Ishikawa (cell line): ENCODE measurements at regions not wholly inside any gene's neighbourhood (a gene's known extent, or its start where the extent isn't known, plus 50 kb on each side); places are given as distances from the start of the nearest gene placed in this dataset.

Source experiments
- CEBPB ChIP-seq: IDR thresholded peaks from 2 replicates; pipeline ENCODE4 v1.6.1; 2012
- CREB1 ChIP-seq: IDR thresholded peaks from 2 replicates; pipeline ENCODE4 v1.6.1; 2012; ENCODE audit warnings: low read depth
- EGR1 ChIP-seq: IDR thresholded peaks from 2 replicates; pipeline ENCODE4 v1.6.1; 2012
- EP300 ChIP-seq: IDR thresholded peaks from 2 replicates; pipeline ENCODE4 v1.6.1; 2012; ENCODE audit warnings: borderline replicate concordance
- FOXM1 ChIP-seq: IDR thresholded peaks from 2 replicates; pipeline ENCODE4 v1.6.1; 2012; ENCODE audit warnings: low read depth, borderline replicate concordance
- NFIC ChIP-seq: IDR thresholded peaks from 2 replicates; pipeline ENCODE4 v1.6.1; 2012
- RAD21 ChIP-seq: IDR thresholded peaks from 2 replicates; pipeline ENCODE4 v1.6.1; 2012; ENCODE audit warnings: low read depth
- TAF1 ChIP-seq: IDR thresholded peaks from 2 replicates; pipeline ENCODE4 v1.6.1; 2012; ENCODE audit warnings: low read depth, mild to moderate bottlenecking
- TCF12 ChIP-seq: IDR thresholded peaks from 2 replicates; pipeline ENCODE4 v1.6.1; 2012; ENCODE audit warnings: low read depth
- TEAD4 ChIP-seq: IDR thresholded peaks from 2 replicates; pipeline ENCODE4 v1.6.1; 2012
- YY1 ChIP-seq: IDR thresholded peaks from 2 replicates; pipeline ENCODE4 v1.6.1; 2012; ENCODE audit warnings: low read depth
- ZBTB7A ChIP-seq: IDR thresholded peaks from 2 replicates; pipeline ENCODE4 v1.6.1; 2012; ENCODE audit warnings: low read depth
- TF ChIP-seq, protein P1 (sequence below): IDR thresholded peaks from 2 replicates; pipeline ENCODE4 v1.6.1; 2012; ENCODE audit warnings: low read depth, mild to moderate bottlenecking
- TF ChIP-seq, protein P2 (sequence below): IDR thresholded peaks from 2 replicates; pipeline ENCODE4 v1.6.1; 2012
- TF ChIP-seq, protein P3 (sequence below): IDR thresholded peaks from 2 replicates; pipeline ENCODE4 v1.6.1; 2012

DNA sequence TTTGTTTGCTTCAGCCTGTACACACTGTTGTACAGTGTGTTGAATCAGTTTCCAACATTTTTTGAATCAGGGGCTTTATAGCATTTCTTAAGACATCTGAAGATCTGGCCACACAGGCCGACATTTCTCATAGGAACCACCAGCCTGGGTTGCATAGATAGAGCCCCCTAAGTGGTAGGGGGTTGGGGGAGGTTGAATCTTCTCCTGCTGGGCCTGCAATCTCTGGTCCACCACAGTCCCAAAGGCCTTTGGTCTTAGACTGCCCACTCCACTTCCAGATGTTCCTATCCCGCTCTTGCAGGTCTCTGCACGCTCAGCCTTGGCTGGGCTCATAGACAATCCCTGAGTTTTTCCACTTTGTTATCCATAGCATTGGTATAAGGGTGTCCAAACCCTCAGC is 75.4 kb upstream of the HABP2 start:
- no peak for TF ChIP-seq TCF12
- no peak for TF ChIP-seq YY1
- TF ChIP-seq ZBTB7A: no peak
- TF ChIP-seq TEAD4: no peak
- TF ChIP-seq, protein P1, sequence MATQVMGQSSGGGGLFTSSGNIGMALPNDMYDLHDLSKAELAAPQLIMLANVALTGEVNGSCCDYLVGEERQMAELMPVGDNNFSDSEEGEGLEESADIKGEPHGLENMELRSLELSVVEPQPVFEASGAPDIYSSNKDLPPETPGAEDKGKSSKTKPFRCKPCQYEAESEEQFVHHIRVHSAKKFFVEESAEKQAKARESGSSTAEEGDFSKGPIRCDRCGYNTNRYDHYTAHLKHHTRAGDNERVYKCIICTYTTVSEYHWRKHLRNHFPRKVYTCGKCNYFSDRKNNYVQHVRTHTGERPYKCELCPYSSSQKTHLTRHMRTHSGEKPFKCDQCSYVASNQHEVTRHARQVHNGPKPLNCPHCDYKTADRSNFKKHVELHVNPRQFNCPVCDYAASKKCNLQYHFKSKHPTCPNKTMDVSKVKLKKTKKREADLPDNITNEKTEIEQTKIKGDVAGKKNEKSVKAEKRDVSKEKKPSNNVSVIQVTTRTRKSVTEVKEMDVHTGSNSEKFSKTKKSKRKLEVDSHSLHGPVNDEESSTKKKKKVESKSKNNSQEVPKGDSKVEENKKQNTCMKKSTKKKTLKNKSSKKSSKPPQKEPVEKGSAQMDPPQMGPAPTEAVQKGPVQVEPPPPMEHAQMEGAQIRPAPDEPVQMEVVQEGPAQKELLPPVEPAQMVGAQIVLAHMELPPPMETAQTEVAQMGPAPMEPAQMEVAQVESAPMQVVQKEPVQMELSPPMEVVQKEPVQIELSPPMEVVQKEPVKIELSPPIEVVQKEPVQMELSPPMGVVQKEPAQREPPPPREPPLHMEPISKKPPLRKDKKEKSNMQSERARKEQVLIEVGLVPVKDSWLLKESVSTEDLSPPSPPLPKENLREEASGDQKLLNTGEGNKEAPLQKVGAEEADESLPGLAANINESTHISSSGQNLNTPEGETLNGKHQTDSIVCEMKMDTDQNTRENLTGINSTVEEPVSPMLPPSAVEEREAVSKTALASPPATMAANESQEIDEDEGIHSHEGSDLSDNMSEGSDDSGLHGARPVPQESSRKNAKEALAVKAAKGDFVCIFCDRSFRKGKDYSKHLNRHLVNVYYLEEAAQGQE: no peak
- no peak for TF ChIP-seq CEBPB
- no peak for TF ChIP-seq TAF1
- TF ChIP-seq, protein P2, sequence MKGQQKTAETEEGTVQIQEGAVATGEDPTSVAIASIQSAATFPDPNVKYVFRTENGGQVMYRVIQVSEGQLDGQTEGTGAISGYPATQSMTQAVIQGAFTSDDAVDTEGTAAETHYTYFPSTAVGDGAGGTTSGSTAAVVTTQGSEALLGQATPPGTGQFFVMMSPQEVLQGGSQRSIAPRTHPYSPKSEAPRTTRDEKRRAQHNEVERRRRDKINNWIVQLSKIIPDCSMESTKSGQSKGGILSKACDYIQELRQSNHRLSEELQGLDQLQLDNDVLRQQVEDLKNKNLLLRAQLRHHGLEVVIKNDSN: no peak
- no peak for TF ChIP-seq NFIC
- no peak for TF ChIP-seq RAD21
- TF ChIP-seq FOXM1: no peak
- no peak for TF ChIP-seq CREB1
- TF ChIP-seq EP300: no peak
- TF ChIP-seq, protein P3, sequence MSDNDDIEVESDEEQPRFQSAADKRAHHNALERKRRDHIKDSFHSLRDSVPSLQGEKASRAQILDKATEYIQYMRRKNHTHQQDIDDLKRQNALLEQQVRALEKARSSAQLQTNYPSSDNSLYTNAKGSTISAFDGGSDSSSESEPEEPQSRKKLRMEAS: no peak
- no peak for TF ChIP-seq EGR1

DNA sequence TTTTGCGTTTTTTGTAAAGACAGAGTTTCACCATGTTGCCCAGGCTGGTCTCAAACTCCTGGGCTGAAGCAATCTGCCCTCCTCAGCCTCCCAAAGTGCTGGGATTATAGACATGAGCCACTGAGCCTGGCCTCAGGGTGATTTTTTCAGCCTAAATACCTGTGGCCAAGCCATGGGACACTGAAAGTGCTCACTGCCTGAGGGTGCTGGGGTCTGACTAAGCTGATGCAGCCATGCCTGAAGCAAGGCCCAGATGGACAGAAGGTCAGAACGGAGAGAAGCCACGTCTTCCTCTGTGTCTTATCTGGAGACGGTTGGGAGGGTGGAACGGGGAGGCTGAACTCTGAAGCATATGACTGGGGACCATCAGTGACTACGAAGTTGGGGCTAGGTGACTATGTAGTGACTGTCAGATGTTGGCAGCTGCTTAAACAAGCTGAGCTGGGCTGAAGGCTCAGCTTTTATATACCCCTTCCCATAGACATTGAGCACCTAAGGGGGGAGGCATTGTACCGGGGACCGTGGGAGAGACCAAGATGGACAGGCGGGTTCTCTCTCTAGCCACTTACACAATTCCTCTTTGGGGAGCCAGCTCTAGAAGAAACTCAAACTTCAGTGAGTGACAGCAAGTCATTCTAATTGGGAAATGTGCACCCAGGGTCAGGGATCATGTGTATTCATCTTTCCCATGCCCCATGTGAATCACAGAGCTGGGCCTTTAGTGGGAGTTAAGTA is 73.3 kb upstream of the HABP2 start:
- TF ChIP-seq, protein P3: no peak
- TF ChIP-seq, protein P2: no peak
- TF ChIP-seq CREB1: no peak
- no peak for TF ChIP-seq ZBTB7A
- no peak for TF ChIP-seq EP300
- no peak for TF ChIP-seq RAD21
- TF ChIP-seq EGR1: no peak
- no peak for TF ChIP-seq CEBPB
- TF ChIP-seq FOXM1: no peak
- no peak for TF ChIP-seq NFIC
- no peak for TF ChIP-seq TEAD4
- TF ChIP-seq YY1: no peak

DNA sequence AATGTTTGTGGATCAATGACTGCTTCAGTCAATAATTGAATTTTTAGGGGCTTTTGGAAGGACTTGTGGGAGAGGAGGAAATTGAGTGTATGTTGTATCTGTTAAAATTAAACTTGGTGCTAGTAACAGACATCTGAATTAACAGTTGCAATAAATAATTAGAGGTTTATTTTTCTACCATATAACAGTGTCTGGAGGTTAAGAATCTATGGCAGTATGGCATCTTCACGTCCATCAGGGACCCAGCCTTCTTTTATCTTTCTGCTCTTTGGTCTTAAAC is 72.8 kb upstream of the HABP2 start:
- TF ChIP-seq TAF1 (no peak), TCF12 (no peak), CEBPB (no peak), RAD21 (no peak), EGR1 (no peak), TEAD4 (no peak), ZBTB7A (no peak)
- TF ChIP-seq, protein P2: no peak

DNA sequence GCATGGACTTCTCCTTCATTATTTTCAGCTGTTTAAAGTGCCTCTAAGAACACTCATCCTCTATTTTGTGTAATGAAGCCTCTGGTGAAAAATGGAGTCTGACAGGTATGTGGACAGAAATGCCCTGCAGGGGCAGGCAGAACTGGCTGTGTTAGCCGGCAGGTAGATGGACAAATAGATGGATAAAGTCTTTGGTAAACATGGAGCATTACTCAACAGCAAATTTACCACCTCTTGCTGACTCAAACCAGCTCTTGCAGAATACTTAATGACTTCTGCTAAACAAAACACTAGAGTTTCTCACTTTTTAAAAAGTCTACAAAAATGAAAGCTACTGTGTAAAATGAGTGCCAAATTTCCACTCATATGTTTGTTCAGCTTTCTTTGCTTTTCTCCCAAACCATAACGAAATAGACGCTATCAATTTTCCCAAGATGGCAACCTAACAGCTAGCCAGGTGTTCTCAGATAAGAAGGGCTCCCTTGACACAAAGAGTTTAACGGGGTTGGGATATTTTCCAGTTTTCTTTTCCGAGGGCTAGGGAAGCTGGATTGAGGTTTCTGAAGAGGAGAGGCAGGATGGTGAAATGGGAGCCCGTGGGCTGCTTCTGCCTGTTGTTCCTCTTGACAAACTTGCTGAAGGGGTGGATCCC is 71.9 kb upstream of the HABP2 start:
- TF ChIP-seq ZBTB7A (no peak), EGR1 (no peak), TAF1 (no peak), YY1 (no peak), CREB1 (no peak), CEBPB (no peak), FOXM1 (no peak), TEAD4 (no peak), RAD21 (no peak), NFIC (no peak), TCF12 (no peak), EP300 (no peak)
- TF ChIP-seq, protein P1: no peak
- TF ChIP-seq, protein P2: no peak
- TF ChIP-seq, protein P3: no peak
